Muscle of leg (tissue), 3 donors: ENCODE measurements at regions not wholly inside any gene's neighbourhood (a gene's known extent, or its start where the extent isn't known, plus 50 kb on each side); places are given as distances from the start of the nearest gene placed in this dataset.

Experiments
- DNase-seq: peaks from one replicate; pipeline ENCODE4 v3.0.0; 2013
- H3K27ac ChIP-seq: one replicate; pipeline ENCODE4 v1.5.1; 2013; ENCODE audit warnings: mild to moderate bottlenecking, low read length, control low read depth
- H3K27me3 ChIP-seq: one replicate; pipeline ENCODE4 v1.6.1; 2013; ENCODE audit warnings: low read length; ENCODE audit not compliant: control insufficient read depth, insufficient read depth
- H3K36me3 ChIP-seq: one replicate; pipeline ENCODE4 v1.6.1; 2013; ENCODE audit warnings: low read length; ENCODE audit not compliant: control insufficient read depth, insufficient read depth
- H3K4me1 ChIP-seq: one replicate; pipeline ENCODE4 v1.6.1; 2013; ENCODE audit warnings: low read length; ENCODE audit not compliant: control insufficient read depth, insufficient read depth
- H3K4me3 ChIP-seq: one replicate; pipeline ENCODE4 v1.5.1; 2013; ENCODE audit warnings: low read length, control low read depth
- H3K9me3 ChIP-seq: replicated peaks from 2 replicates; pipeline ENCODE4 v1.6.1; 2013; ENCODE audit warnings: low read depth, low read length; ENCODE audit not compliant: control insufficient read depth
- WGBS: methylation state at CpG from one replicate; pipeline ENCODE4 v1.1.5; 2013; ENCODE audit warnings: missing lambda C conversion rate; ENCODE audit not compliant: insufficient coverage; 5-methylcytosine and 5-hydroxymethylcytosine counted together

- Histone ChIP-seq H3K4me3 (no peak overlapping the region), H3K36me3 (no peaks in the 10 kb centered on the region), H3K4me1 (no peaks in the 10 kb centered on the region), H3K27me3 (no peaks in the 10 kb centered on the region), H3K9me3 (no peaks in the 10 kb centered on the region), H3K27ac (no peak overlapping the region)
- DNase-seq: no peak
- no CpG with 5 or more reads among the region's 1 CpG for WGBS
These were observed 1193.0 kb upstream of the GBE1 start for GRCh38 chr3:82954486-82954885.

GRCh38 chr3:82942041-82942440, 1180.6 kb upstream of the GBE1 start:
- Histone ChIP-seq H3K4me1 (no peaks in the 10 kb centered on the region), H3K27me3 (no peaks in the 10 kb centered on the region), H3K36me3 (no peaks in the 10 kb centered on the region), H3K4me3 (no peak overlapping the region), H3K9me3 (peaks cover 3% of the 10 kb centered on the region), H3K27ac (no peak overlapping the region)
- no peak for DNase-seq

GRCh38 chr3:82940124-82940523, 1178.7 kb upstream of the GBE1 start:
- Histone ChIP-seq H3K4me1 (no peaks in the 10 kb centered on the region), H3K36me3 (no peaks in the 10 kb centered on the region), H3K9me3 (peaks cover 3% of the 10 kb centered on the region), H3K27ac (no peak overlapping the region), H3K27me3 (no peaks in the 10 kb centered on the region), H3K4me3 (no peak overlapping the region)
- WGBS: 94% methylated on average over 9 of the region's 16 CpGs
- no peak for DNase-seq

- Histone ChIP-seq H3K4me3 (no peak overlapping the region), H3K36me3 (no peaks in the 10 kb centered on the region), H3K4me1 (no peaks in the 10 kb centered on the region), H3K27me3 (no peaks in the 10 kb centered on the region), H3K27ac (no peak overlapping the region), H3K9me3 (peaks cover 2% of the 10 kb centered on the region)
- no peak for DNase-seq
- 74% methylated on average over 6 of the region's 12 CpGs for WGBS
These were observed 1178.1 kb upstream of the GBE1 start for GRCh38 chr3:82939491-82940097.

GRCh38 chr3:82938821-82939328, 1177.4 kb upstream of the GBE1 start:
- H3K27me3 ChIP-seq: no peaks in the 10 kb centered on the region
- no peak overlapping the region for H3K4me3 ChIP-seq
- no peaks in the 10 kb centered on the region for H3K36me3 ChIP-seq
- H3K4me1 ChIP-seq: no peaks in the 10 kb centered on the region
- no peak overlapping the region for H3K27ac ChIP-seq
- WGBS: 93% methylated on average over 14 of the region's 19 CpGs
- DNase-seq: no peak
- H3K9me3 ChIP-seq: no peaks in the 10 kb centered on the region

- no peaks in the 10 kb centered on the region for H3K9me3 ChIP-seq
- H3K27ac ChIP-seq: no peak overlapping the region
- no CpG with 5 or more reads among the region's 5 CpGs for WGBS
- H3K36me3 ChIP-seq: no peaks in the 10 kb centered on the region
- peak; percentile 22 for DNase-seq
- H3K4me3 ChIP-seq: no peak overlapping the region
- no peaks in the 10 kb centered on the region for H3K4me1 ChIP-seq
- H3K27me3 ChIP-seq: no peaks in the 10 kb centered on the region
These were observed 1166.1 kb upstream of the GBE1 start for GRCh38 chr3:82927309-82928253.

- no CpG with 5 or more reads among the region's 3 CpGs for WGBS
- H3K4me1 ChIP-seq: no peaks in the 10 kb centered on the region
- H3K27ac ChIP-seq: no peak overlapping the region
- H3K9me3 ChIP-seq: no peaks in the 10 kb centered on the region
- H3K4me3 ChIP-seq: no peak overlapping the region
- no peak for DNase-seq
- no peaks in the 10 kb centered on the region for H3K36me3 ChIP-seq
- H3K27me3 ChIP-seq: no peaks in the 10 kb centered on the region
These were observed 1129.6 kb upstream of the GBE1 start for GRCh38 chr3:82891028-82891427.

- H3K36me3 ChIP-seq: no peaks in the 10 kb centered on the region
- no peak overlapping the region for H3K4me3 ChIP-seq
- H3K4me1 ChIP-seq: no peaks in the 10 kb centered on the region
- H3K9me3 ChIP-seq: no peaks in the 10 kb centered on the region
- H3K27ac ChIP-seq: no peak overlapping the region
- H3K27me3 ChIP-seq: no peaks in the 10 kb centered on the region
- DNase-seq: no peak
- WGBS: 73% methylated on average over 1 of the region's 2 CpGs
These were observed 1121.6 kb upstream of the GBE1 start for GRCh38 chr3:82883072-82883471.

- no peaks in the 10 kb centered on the region for H3K36me3 ChIP-seq
These were observed 1114.0 kb upstream of the GBE1 start for GRCh38 chr3:82875401-82875800.

GRCh38 chr3:82839871-82840270, 1078.4 kb upstream of the GBE1 start:
- no peaks in the 10 kb centered on the region for H3K9me3 ChIP-seq
- H3K27ac ChIP-seq: no peak overlapping the region
- no peak overlapping the region for H3K4me3 ChIP-seq
- H3K27me3 ChIP-seq: no peaks in the 10 kb centered on the region
- DNase-seq: no peak
- H3K36me3 ChIP-seq: no peaks in the 10 kb centered on the region
- H3K4me1 ChIP-seq: no peaks in the 10 kb centered on the region

More at GRCh38 chr3:82875401-82875800, 1114.0 kb upstream of the GBE1 start:
- Histone ChIP-seq H3K27me3 (no peaks in the 10 kb centered on the region), H3K9me3 (no peaks in the 10 kb centered on the region), H3K4me3 (no peak overlapping the region), H3K27ac (no peak overlapping the region), H3K4me1 (no peaks in the 10 kb centered on the region)
- no CpG with 5 or more reads among the region's 1 CpG for WGBS
- no peak for DNase-seq
